GM12878 (cell line): ENCODE measurements at regions not wholly inside any gene's neighbourhood (a gene's known extent, or its start where the extent isn't known, plus 50 kb on each side); places are given as distances from the start of the nearest gene placed in this dataset.

Experiments used
- ATAC-seq: fragments of 200-7000 bp; cut with Tn5 transposase; 3 replicates; pipeline ENCODE4 v1.9.1; 2020; ENCODE audit warnings: mild to moderate bottlenecking, moderate library complexity
- BruUV-seq: library from RNA; stranded (reverse); fragments of 400-500 nt; replicated peaks from 2 replicates; lab custom pipeline; 2021; lab: Mats Ljungman, UMichigan
- CTCF ChIA-PET: fragments of 300-600 bp; sonication (Branson Sonifier 250); formaldehyde crosslinking; extraction: SDS; loops from one replicate; lab custom pipeline; 2021; ENCODE audit warnings: inconsistent platforms; lab: Yijun Ruan, JAX
- POLR2A ChIA-PET: fragments of 350-600 bp; formaldehyde crosslinking; extraction: SDS; loops from one replicate; lab custom pipeline; 2021; ENCODE audit warnings: inconsistent platforms; lab: Charles Lee
- RAD21 ChIA-PET: fragments of 300-600 bp; sonication (Branson Sonifier 250); formaldehyde crosslinking; loops from one replicate; lab custom pipeline; 2023; ENCODE audit warnings: antibody characterized with exemption; ENCODE audit not compliant: unreplicated experiment; lab: Charles Lee
- SMC1A ChIA-PET: fragments of 300-600 bp; sonication (Branson Sonifier 250); formaldehyde crosslinking; loops from one replicate; lab custom pipeline; 2023; ENCODE audit not compliant: unreplicated experiment, uncharacterized antibody; lab: Charles Lee
- DNase-seq: peaks from one replicate; pipeline ENCODE4 v3.0.0-alpha.2; 2011; ENCODE audit warnings: low read depth, low spot score
- FAIRE-seq: peaks from 3 replicates; lab custom pipeline; 2011; peaks lifted over from hg19 to GRCh38; lab: Jason Lieb, UNC
- H2AFZ ChIP-seq: 2 replicates; pipeline ENCODE4 v1.6.0; 2011; ENCODE audit warnings: low read depth, low read length, control low read depth; ENCODE audit not compliant: control insufficient read depth
- H3K27ac ChIP-seq: 2 replicates; pipeline ENCODE4 v1.5.1; 2011; ENCODE audit warnings: control low read depth; ENCODE audit not compliant: control insufficient read depth, insufficient read depth
- H3K27me3 ChIP-seq, 2 experiments: replicated peaks in 1 of 2; 2 replicates each; pipeline versions ENCODE4 v1.6.0 to v1.6.1; 2011; ENCODE audit warnings: low read length in 1 of 2; ENCODE audit not compliant: control insufficient read depth in 2 of 2, insufficient read depth in 2 of 2
- H3K36me3 ChIP-seq, 2 experiments: 2 replicates each; pipeline ENCODE4 v1.5.1; 2011; ENCODE audit warnings: low read length in 1 of 2; ENCODE audit not compliant: control insufficient read depth in 2 of 2, insufficient read depth in 2 of 2
- H3K4me1 ChIP-seq: 2 replicates; pipeline ENCODE4 v1.6.1; 2011; ENCODE audit warnings: mild to moderate bottlenecking, low read length, moderate library complexity, mixed read lengths; ENCODE audit not compliant: control insufficient read depth, insufficient read depth
- H3K4me2 ChIP-seq: 2 replicates; pipeline ENCODE4 v1.6.0; 2011; ENCODE audit warnings: control low read depth; ENCODE audit not compliant: control insufficient read depth, insufficient read depth
- H3K4me3 ChIP-seq: fragments of 200-600 bp; sonication (generic); 2 replicates; pipeline ENCODE4 v1.5.1; 2016
- H3K79me2 ChIP-seq: 2 replicates; pipeline ENCODE4 v1.6.0; 2011; ENCODE audit warnings: low read length; ENCODE audit not compliant: control insufficient read depth, insufficient read depth
- H3K9ac ChIP-seq: 2 replicates; pipeline ENCODE4 v1.8.0; 2011; ENCODE audit warnings: low read length, control low read depth, mixed read lengths; ENCODE audit not compliant: control insufficient read depth, insufficient read depth
- H3K9me3 ChIP-seq: replicated peaks from 3 replicates; pipeline ENCODE4 v1.5.1; 2011; ENCODE audit warnings: mild to moderate bottlenecking, low read length; ENCODE audit not compliant: control insufficient read depth, insufficient read depth
- H4K20me1 ChIP-seq: 2 replicates; pipeline ENCODE4 v1.6.0; 2011; ENCODE audit not compliant: control insufficient read depth, insufficient read depth
- ATF3 ChIP-seq: IDR thresholded peaks from 2 replicates; pipeline ENCODE4 v1.6.1; 2011; ENCODE audit warnings: low read depth, mild to moderate bottlenecking, low read length, moderate library complexity, borderline replicate concordance; ENCODE audit errors: extremely low read depth
- BMI1 ChIP-seq: fragments of 450-650 bp; IDR thresholded peaks from 2 replicates; pipeline ENCODE4 v1.6.1; 2016; ENCODE audit warnings: mild to moderate bottlenecking, moderate library complexity, borderline replicate concordance
- EP300 ChIP-seq, 2 experiments: fragments of 150-350 bp in 1 of 2; IDR thresholded peaks; 2 replicates each; pipeline ENCODE4 v1.6.1; 2011 to 2012; ENCODE audit warnings: low read depth in 2 of 2, low read length in 2 of 2, borderline replicate concordance in 1 of 2, improper control_type of control experiment in 1 of 2, inconsistent platforms in 1 of 2; ENCODE audit not compliant: control insufficient read depth in 1 of 2
- HCFC1 ChIP-seq: fragments of 150-350 bp; IDR thresholded peaks from 2 replicates; pipeline ENCODE4 v1.6.1; 2014; ENCODE audit warnings: low read length
- MEF2B ChIP-seq: fragments of 450-650 bp; IDR thresholded peaks from 2 replicates; pipeline ENCODE4 v1.6.1; 2018; ENCODE audit warnings: mild to moderate bottlenecking, moderate library complexity; ENCODE audit not compliant: partially characterized antibody, poor library complexity, severe bottlenecking
- POLR2AphosphoS2 ChIP-seq: IDR thresholded peaks from 2 replicates; pipeline ENCODE4 v1.6.1; 2011; ENCODE audit warnings: low read depth, mild to moderate bottlenecking, low read length, improper control_type of control experiment, moderate library complexity
- RAD21 ChIP-seq: IDR thresholded peaks from 2 replicates; pipeline ENCODE4 v1.6.1; 2011; ENCODE audit warnings: mild to moderate bottlenecking, low read depth, low read length, moderate library complexity; ENCODE audit not compliant: insufficient read depth
- SMAD5 ChIP-seq: IDR thresholded peaks from 2 replicates; pipeline ENCODE4 v1.6.1; 2016; ENCODE audit warnings: antibody characterized with exemption, low read depth
- SMC3 ChIP-seq: IDR thresholded peaks from 2 replicates; pipeline ENCODE4 v1.6.1; 2011; ENCODE audit warnings: low read length, improper control_type of control experiment, borderline replicate concordance
- SP1 ChIP-seq: IDR thresholded peaks from one replicate; pipeline ENCODE4 v1.6.1; 2011; ENCODE audit warnings: low read depth, low read length
- SRF ChIP-seq, 2 experiments: IDR thresholded peaks; 2 replicates each; pipeline ENCODE4 v1.6.1; 2011; ENCODE audit warnings: low read depth in 2 of 2, low read length in 2 of 2, mild to moderate bottlenecking in 1 of 2, moderate library complexity in 1 of 2
- USF1 ChIP-seq: IDR thresholded peaks from 2 replicates; pipeline ENCODE4 v1.6.1; 2011; ENCODE audit warnings: borderline replicate concordance, low read depth, mild to moderate bottlenecking, moderate library complexity, mixed read lengths, low read length; ENCODE audit not compliant: insufficient read depth; ENCODE audit errors: extremely low read length
- ZBTB4 ChIP-seq: fragments of 450-650 bp; formaldehyde crosslinking; IDR thresholded peaks from 2 replicates; pipeline ENCODE4 v1.4.0; 2022; ENCODE audit warnings: mild to moderate bottlenecking, moderate library complexity
- in situ Hi-C: fragments of 300-500 bp; cut with MboI; formaldehyde crosslinking; loops from 9 replicates; pipeline ENCODE4 v1.14.3; 2018; ENCODE audit warnings: mixed read lengths
- intact Hi-C: fragments of 100-400 bp; cut with micrococcal nuclease; formaldehyde crosslinking; loops from one replicate; pipeline ENCODE4 v1.14.2; 2022; ENCODE audit not compliant: unreplicated experiment
- TF ChIP-seq, protein P1 (sequence below): IDR thresholded peaks from 2 replicates; pipeline ENCODE4 v1.6.1; 2012; ENCODE audit warnings: improper control_type of control experiment, low read depth, low read length; ENCODE audit not compliant: insufficient replicate concordance

GRCh38 chr12:19671695-19672094 is 232.4 kb downstream of the AEBP2 start:
- no peak for ATAC-seq
- ChIA-PET CTCF (interaction anchor here (0.5 kb wide), 1 partner anchor 127 kb away, joined by 3 read pairs; no protein-coding TSS in a partner anchor), RAD21 (no interaction called here), SMC1A (interaction anchor here (0.7 kb wide), 1 partner anchor 9 kb away, joined by 3 read pairs; no protein-coding TSS in a partner anchor), POLR2A (no interaction called here)
- BruUV-seq: no TSS peak
- no peak for FAIRE-seq
- DNase-seq: no peak
- H3K4me1 ChIP-seq: no peaks in the 10 kb centered on the region
- in situ Hi-C loops: no loop called here
- no peaks in the 10 kb centered on the region for H3K79me2 ChIP-seq
- H2AFZ ChIP-seq: no peak overlapping the region
- H3K4me3 ChIP-seq: no peak overlapping the region
- no peak overlapping the region for H3K9ac ChIP-seq
- H3K9me3 ChIP-seq: no peaks in the 10 kb centered on the region
- no peak overlapping the region for H3K4me2 ChIP-seq
- intact Hi-C loops: no loop called here
- H3K36me3 ChIP-seq: no peaks in the 10 kb centered on the region
- no peaks in the 10 kb centered on the region for H3K27me3 ChIP-seq
- H4K20me1 ChIP-seq: no peaks in the 10 kb centered on the region
- no peak overlapping the region for H3K27ac ChIP-seq
- TF ChIP-seq MEF2B: no peak
- no peak for TF ChIP-seq SMAD5
- no peak for TF ChIP-seq POLR2AphosphoS2
- TF ChIP-seq EP300 (IDR thresholded peaks at IDR 0.05; ENCODE audit: borderline replicate concordance in 1 of 2, control insufficient read depth in 1 of 2, low read depth in 2 of 2, low read length in 2 of 2): no peak
- TF ChIP-seq, protein P1, sequence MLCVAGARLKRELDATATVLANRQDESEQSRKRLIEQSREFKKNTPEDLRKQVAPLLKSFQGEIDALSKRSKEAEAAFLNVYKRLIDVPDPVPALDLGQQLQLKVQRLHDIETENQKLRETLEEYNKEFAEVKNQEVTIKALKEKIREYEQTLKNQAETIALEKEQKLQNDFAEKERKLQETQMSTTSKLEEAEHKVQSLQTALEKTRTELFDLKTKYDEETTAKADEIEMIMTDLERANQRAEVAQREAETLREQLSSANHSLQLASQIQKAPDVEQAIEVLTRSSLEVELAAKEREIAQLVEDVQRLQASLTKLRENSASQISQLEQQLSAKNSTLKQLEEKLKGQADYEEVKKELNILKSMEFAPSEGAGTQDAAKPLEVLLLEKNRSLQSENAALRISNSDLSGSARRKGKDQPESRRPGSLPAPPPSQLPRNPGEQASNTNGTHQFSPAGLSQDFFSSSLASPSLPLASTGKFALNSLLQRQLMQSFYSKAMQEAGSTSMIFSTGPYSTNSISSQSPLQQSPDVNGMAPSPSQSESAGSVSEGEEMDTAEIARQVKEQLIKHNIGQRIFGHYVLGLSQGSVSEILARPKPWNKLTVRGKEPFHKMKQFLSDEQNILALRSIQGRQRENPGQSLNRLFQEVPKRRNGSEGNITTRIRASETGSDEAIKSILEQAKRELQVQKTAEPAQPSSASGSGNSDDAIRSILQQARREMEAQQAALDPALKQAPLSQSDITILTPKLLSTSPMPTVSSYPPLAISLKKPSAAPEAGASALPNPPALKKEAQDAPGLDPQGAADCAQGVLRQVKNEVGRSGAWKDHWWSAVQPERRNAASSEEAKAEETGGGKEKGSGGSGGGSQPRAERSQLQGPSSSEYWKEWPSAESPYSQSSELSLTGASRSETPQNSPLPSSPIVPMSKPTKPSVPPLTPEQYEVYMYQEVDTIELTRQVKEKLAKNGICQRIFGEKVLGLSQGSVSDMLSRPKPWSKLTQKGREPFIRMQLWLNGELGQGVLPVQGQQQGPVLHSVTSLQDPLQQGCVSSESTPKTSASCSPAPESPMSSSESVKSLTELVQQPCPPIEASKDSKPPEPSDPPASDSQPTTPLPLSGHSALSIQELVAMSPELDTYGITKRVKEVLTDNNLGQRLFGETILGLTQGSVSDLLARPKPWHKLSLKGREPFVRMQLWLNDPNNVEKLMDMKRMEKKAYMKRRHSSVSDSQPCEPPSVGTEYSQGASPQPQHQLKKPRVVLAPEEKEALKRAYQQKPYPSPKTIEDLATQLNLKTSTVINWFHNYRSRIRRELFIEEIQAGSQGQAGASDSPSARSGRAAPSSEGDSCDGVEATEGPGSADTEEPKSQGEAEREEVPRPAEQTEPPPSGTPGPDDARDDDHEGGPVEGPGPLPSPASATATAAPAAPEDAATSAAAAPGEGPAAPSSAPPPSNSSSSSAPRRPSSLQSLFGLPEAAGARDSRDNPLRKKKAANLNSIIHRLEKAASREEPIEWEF: no peak
- no peak for TF ChIP-seq HCFC1
- TF ChIP-seq SMC3: no peak
- TF ChIP-seq USF1: no peak
- no peak for TF ChIP-seq RAD21
- no peak for TF ChIP-seq SRF (IDR thresholded peaks at IDR 0.05; ENCODE audit: low read depth in 2 of 2, low read length in 2 of 2)
- TF ChIP-seq SP1: no peak
- TF ChIP-seq BMI1: no peak
- no peak for TF ChIP-seq ATF3
- TF ChIP-seq ZBTB4 (CRISPR knock-in tag): no peak
